ENCODE measurements at regions not wholly inside any gene's neighbourhood (a gene's known extent, or its start where the extent isn't known, plus 50 kb on each side); places are given as distances from the start of the nearest gene placed in this dataset.
"Not testable (repeated sequence)": the region's sequence is repeated elsewhere in the genome, so short reads cannot be mapped to it uniquely, and the experiment has no call there.

DNA sequence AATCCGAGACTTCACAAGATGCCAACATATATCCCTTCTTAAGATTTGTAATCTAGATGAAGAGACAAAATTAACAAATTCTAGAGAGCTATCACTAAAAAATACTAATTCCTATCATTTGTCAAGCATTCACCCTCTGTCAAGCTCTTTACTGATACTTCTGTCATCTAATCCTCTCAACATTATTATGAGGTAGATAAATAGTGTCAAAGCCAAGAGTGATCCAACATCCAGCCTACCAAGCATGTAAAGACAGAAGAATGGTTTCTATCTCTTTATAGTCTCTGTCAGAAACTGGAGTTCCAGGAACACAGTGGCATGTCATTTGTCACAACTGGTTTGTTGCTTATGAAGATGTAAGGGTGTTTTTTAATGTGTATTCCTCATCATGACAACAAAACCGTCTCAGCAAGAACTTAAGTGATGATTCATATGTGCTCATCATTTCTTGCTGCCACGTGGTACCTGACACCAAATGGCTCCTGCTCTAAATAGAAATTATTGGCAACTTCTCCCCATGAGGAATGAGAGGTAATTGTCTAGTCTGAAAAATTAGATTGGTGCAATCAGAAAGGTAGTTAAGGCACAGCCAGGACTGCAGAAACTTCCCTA is 196.8 kb downstream of the TOX3 start:
- H3K4me1 ChIP-seq (ENCODE audit: insufficient read depth, low read length): no peaks in the 10 kb centered on the region
- no peaks in the 10 kb centered on the region for H3K27me3 Mint-ChIP-seq
- no peaks in the 10 kb centered on the region for H3K36me3 ChIP-seq (ENCODE audit: insufficient read depth, low read length)
- ChIA-PET POLR2A (ENCODE audit: partially characterized antibody) (no interaction called here), CTCF (ENCODE audit: partially characterized antibody) (no interaction called here)
- no peak overlapping the region for H3K27ac ChIP-seq (ENCODE audit: low read depth, low read length)
- no peaks in the 10 kb centered on the region for H3K4me1 Mint-ChIP-seq
- no peak for DNase-seq
- H3K9me3 ChIP-seq (ENCODE audit: control insufficient read depth in 1 of 2, low read length in 2 of 2): no peaks in the 10 kb centered on the region
- intact Hi-C loops (cut with micrococcal nuclease): no loop called here
- peaks cover 0 to 12% (median 2%) of the 10 kb centered on the region in 8 donors for H3K9me3 Mint-ChIP-seq
- no peak overlapping the region for H3K27ac Mint-ChIP-seq
- no peak overlapping the region for H3K4me3 Mint-ChIP-seq
- H3K4me3 ChIP-seq (ENCODE audit: low read length in 2 of 2): no peak overlapping the region
- H3K36me3 Mint-ChIP-seq: no peaks in the 10 kb centered on the region
- H3K27me3 ChIP-seq (ENCODE audit: insufficient read depth, low read length): no peaks in the 10 kb centered on the region

DNA sequence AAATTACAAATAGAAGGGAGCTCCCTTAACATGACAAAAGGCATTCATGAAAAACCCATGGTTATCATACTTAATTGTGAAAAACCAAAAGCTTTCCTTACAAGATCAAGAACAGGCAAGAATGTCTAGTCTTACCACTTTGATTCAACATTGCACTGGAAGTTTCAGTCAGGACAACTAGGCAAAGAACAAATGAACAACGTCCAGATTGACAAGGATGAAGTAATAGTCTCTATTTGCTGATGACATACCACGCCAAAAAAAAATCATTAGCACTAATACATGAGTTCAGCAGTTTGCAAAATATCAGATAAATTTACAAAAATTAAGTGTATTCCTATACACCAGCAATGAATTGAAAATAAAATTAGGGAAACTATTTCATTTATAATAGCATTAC is 200.2 kb downstream of the TOX3 start:
- no peaks in the 10 kb centered on the region for H3K9me3 ChIP-seq (ENCODE audit: control insufficient read depth in 1 of 2, low read length in 2 of 2)
- no peak overlapping the region for H3K4me3 ChIP-seq (ENCODE audit: low read length in 2 of 2)
- H3K36me3 ChIP-seq (ENCODE audit: insufficient read depth, low read length): no peaks in the 10 kb centered on the region
- H3K27me3 ChIP-seq (ENCODE audit: insufficient read depth, low read length): no peaks in the 10 kb centered on the region
- CTCF ChIA-PET (ENCODE audit: partially characterized antibody): no interaction called here
- Mint-ChIP-seq H3K4me3 (no peak overlapping the region), H3K27ac (no peak overlapping the region), H3K4me1 (no peaks in the 10 kb centered on the region), H3K36me3 (no peaks in the 10 kb centered on the region), H3K9me3 (peaks cover 0 to 15% (median 2%) of the 10 kb centered on the region in 8 donors), H3K27me3 (no peaks in the 10 kb centered on the region)
- intact Hi-C loops (cut with micrococcal nuclease): no loop called here
- no peaks in the 10 kb centered on the region for H3K4me1 ChIP-seq (ENCODE audit: insufficient read depth, low read length)
- no peak for DNase-seq
- H3K27ac ChIP-seq (ENCODE audit: low read depth, low read length): no peak overlapping the region
- POLR2A ChIA-PET (ENCODE audit: partially characterized antibody): no interaction called here

DNA sequence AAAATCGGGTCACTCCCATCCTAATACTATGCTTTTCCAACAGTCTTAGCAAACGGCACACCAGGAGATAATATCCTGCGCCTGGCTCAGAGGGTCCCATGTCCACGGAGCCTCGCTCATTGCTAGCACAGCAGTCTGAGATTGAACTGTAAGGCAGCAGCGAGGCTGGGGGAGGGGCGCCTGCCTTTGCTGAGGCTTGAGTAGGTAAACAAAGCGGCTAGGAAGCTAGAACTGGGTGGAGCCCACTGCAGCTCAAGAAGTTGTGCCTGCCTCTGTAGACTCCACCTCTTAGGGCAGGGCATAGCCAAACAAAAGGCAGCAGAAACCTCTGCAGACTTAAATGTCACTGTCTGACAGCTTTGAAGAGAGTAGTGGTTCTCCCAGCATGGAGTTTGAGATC is 213.3 kb downstream of the TOX3 start:
- H3K4me1 Mint-ChIP-seq; POLR2A ChIA-PET (ENCODE audit: partially characterized antibody); CTCF ChIA-PET (ENCODE audit: partially characterized antibody): not testable (repeated sequence)

GRCh38 chr16:52320930-52321439 is 226.0 kb downstream of the TOX3 start:
- H3K27ac ChIP-seq (ENCODE audit: low read depth, low read length): no peak overlapping the region
- H3K9me3 ChIP-seq (ENCODE audit: control insufficient read depth in 1 of 2, low read length in 2 of 2): no peaks in the 10 kb centered on the region
- H3K27me3 ChIP-seq (ENCODE audit: insufficient read depth, low read length): no peaks in the 10 kb centered on the region
- H3K4me3 ChIP-seq (ENCODE audit: low read length in 2 of 2): no peak overlapping the region
- H3K4me3 Mint-ChIP-seq: no peak overlapping the region
- intact Hi-C loops (cut with micrococcal nuclease): no loop called here
- no peaks in the 10 kb centered on the region for H3K4me1 ChIP-seq (ENCODE audit: insufficient read depth, low read length)
- peaks cover 3 to 19% (median 10%) of the 10 kb centered on the region in 8 donors for H3K9me3 Mint-ChIP-seq
- no peak overlapping the region for H3K27ac Mint-ChIP-seq
- no peaks in the 10 kb centered on the region for H3K36me3 Mint-ChIP-seq
- CTCF ChIA-PET (ENCODE audit: partially characterized antibody): no interaction called here
- DNase-seq: no peak
- H3K4me1 Mint-ChIP-seq: no peaks in the 10 kb centered on the region
- POLR2A ChIA-PET (ENCODE audit: partially characterized antibody): no interaction called here
- H3K36me3 ChIP-seq (ENCODE audit: insufficient read depth, low read length): no peaks in the 10 kb centered on the region
- H3K27me3 Mint-ChIP-seq: no peaks in the 10 kb centered on the region

More for the DNA sequence above, 213.3 kb downstream of the TOX3 start:
- H3K9me3 Mint-ChIP-seq: peaks cover 5 to 35% (median 15%) of the 10 kb centered on the region in 8 donors
- H3K27me3 Mint-ChIP-seq; H3K4me1 ChIP-seq (ENCODE audit: insufficient read depth, low read length); H3K36me3 ChIP-seq (ENCODE audit: insufficient read depth, low read length); H3K4me3 Mint-ChIP-seq; H3K27ac ChIP-seq (ENCODE audit: low read depth, low read length); H3K36me3 Mint-ChIP-seq; H3K27ac Mint-ChIP-seq; H3K4me3 ChIP-seq (ENCODE audit: low read length in 2 of 2); H3K9me3 ChIP-seq (ENCODE audit: control insufficient read depth in 1 of 2, low read length in 2 of 2); H3K27me3 ChIP-seq (ENCODE audit: insufficient read depth, low read length); intact Hi-C loops (cut with micrococcal nuclease); DNase-seq: not testable (repeated sequence)

DNA sequence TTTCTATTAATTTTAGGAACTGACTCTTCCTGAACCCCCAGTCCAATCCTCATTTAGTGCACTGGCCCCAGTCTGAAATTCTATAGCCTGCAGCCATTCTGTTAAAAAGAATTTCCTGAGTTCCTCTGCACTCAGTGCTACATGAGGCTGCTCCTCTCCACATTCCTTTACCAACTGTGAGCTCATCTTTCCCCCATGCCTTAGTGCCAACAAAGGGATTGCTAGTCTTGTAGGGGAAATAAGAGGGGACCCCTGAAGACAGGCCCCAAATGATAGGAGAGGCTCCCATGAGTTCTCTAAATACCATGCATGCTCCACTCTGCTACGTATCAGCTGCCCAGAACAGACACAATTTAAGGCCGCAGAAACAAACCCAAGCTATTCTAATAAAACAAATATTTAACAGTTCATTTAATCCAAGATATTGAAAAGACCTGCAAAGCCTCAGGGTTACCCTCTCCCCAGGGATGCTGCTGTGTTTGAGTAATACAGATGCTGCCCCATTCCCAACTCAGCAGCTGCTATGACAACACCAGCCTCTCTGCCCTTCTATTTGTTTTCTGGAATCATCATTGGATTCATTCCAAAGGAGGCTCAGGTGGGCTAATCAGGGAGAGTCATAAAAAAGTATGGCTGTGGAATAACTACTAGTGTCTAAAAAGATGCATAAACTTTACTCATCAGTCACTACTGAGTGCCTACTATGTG is 228.5 kb downstream of the TOX3 start:
- no peak overlapping the region for H3K27ac ChIP-seq (ENCODE audit: low read depth, low read length)
- H3K27me3 ChIP-seq (ENCODE audit: insufficient read depth, low read length): no peaks in the 10 kb centered on the region
- Mint-ChIP-seq H3K27me3 (no peaks in the 10 kb centered on the region), H3K9me3 (peaks cover 4 to 15% (median 11%) of the 10 kb centered on the region in 8 donors), H3K27ac (no peak overlapping the region), H3K4me1 (no peaks in the 10 kb centered on the region), H3K36me3 (no peaks in the 10 kb centered on the region), H3K4me3 (no peak overlapping the region)
- ChIA-PET POLR2A (ENCODE audit: partially characterized antibody) (no interaction called here), CTCF (ENCODE audit: partially characterized antibody) (no interaction called here)
- H3K4me3 ChIP-seq (ENCODE audit: low read length in 2 of 2): no peak overlapping the region
- H3K9me3 ChIP-seq (ENCODE audit: control insufficient read depth in 1 of 2, low read length in 2 of 2): no peaks in the 10 kb centered on the region
- H3K4me1 ChIP-seq (ENCODE audit: insufficient read depth, low read length): no peaks in the 10 kb centered on the region
- no peaks in the 10 kb centered on the region for H3K36me3 ChIP-seq (ENCODE audit: insufficient read depth, low read length)
- intact Hi-C loops (cut with micrococcal nuclease): no loop called here
- no peak for DNase-seq

DNA sequence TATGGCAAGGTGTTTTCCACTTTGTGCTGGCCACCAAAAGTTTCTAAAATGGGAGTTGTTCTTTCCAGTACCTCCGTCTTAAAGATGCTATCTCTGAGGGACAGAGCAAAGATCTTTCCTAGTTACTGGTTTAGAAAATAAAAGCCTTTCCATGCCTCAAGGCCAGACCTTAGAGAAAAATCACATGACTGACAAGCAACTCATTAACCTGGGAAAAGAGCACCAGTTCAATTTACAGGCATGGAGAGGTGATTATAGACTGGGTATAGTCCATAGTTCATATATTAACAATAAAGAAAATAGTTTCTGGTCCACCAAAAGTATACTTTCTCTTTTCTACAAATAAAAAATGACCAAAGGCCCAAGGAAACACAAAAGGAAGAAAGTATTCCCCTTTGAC is 230.7 kb downstream of the TOX3 start:
- Mint-ChIP-seq H3K9me3 (peaks cover 2 to 15% (median 6%) of the 10 kb centered on the region in 8 donors), H3K4me3 (no peak overlapping the region), H3K27me3 (no peaks in the 10 kb centered on the region), H3K27ac (no peak overlapping the region), H3K4me1 (no peaks in the 10 kb centered on the region), H3K36me3 (no peaks in the 10 kb centered on the region)
- DNase-seq: no peak
- ChIA-PET POLR2A (ENCODE audit: partially characterized antibody) (no interaction called here), CTCF (ENCODE audit: partially characterized antibody) (no interaction called here)
- intact Hi-C loops (cut with micrococcal nuclease): no loop called here
- H3K27me3 ChIP-seq (ENCODE audit: insufficient read depth, low read length): no peaks in the 10 kb centered on the region
- H3K4me3 ChIP-seq (ENCODE audit: low read length in 2 of 2): no peak overlapping the region
- H3K27ac ChIP-seq (ENCODE audit: low read depth, low read length): no peak overlapping the region
- H3K4me1 ChIP-seq (ENCODE audit: insufficient read depth, low read length): no peaks in the 10 kb centered on the region
- no peaks in the 10 kb centered on the region for H3K9me3 ChIP-seq (ENCODE audit: control insufficient read depth in 1 of 2, low read length in 2 of 2)
- H3K36me3 ChIP-seq (ENCODE audit: insufficient read depth, low read length): no peaks in the 10 kb centered on the region

GRCh38 chr16:52312716-52313115 is 234.2 kb downstream of the TOX3 start:
- Mint-ChIP-seq H3K4me3 (no peak overlapping the region), H3K4me1 (no peaks in the 10 kb centered on the region), H3K27ac (no peak overlapping the region), H3K9me3 (peaks cover 2 to 10% (median 6%) of the 10 kb centered on the region in 8 donors), H3K27me3 (no peaks in the 10 kb centered on the region), H3K36me3 (no peaks in the 10 kb centered on the region)
- no peaks in the 10 kb centered on the region for H3K36me3 ChIP-seq (ENCODE audit: insufficient read depth, low read length)
- no peaks in the 10 kb centered on the region for H3K9me3 ChIP-seq (ENCODE audit: control insufficient read depth in 1 of 2, low read length in 2 of 2)
- ChIA-PET CTCF (ENCODE audit: partially characterized antibody) (no interaction called here), POLR2A (ENCODE audit: partially characterized antibody) (no interaction called here)
- DNase-seq: no peak
- no peak overlapping the region for H3K4me3 ChIP-seq (ENCODE audit: low read length in 2 of 2)
- H3K4me1 ChIP-seq (ENCODE audit: insufficient read depth, low read length): no peaks in the 10 kb centered on the region
- intact Hi-C loops (cut with micrococcal nuclease): no loop called here
- H3K27ac ChIP-seq (ENCODE audit: low read depth, low read length): no peak overlapping the region
- no peaks in the 10 kb centered on the region for H3K27me3 ChIP-seq (ENCODE audit: insufficient read depth, low read length)

Data from CD4-positive, alpha-beta memory T cell (primary cell).